ENCODE measurements at regions not wholly inside any gene's neighbourhood (a gene's known extent, or its start where the extent isn't known, plus 50 kb on each side); places are given as distances from the start of the nearest gene placed in this dataset.

GRCh38 chr1:201726700-201727099 lies 102.3 kb upstream of the IPO9 start:
- Histone ChIP-seq H3K36me3 (ENCODE audit: control insufficient read depth, insufficient read depth, low read length) (no peaks in the 10 kb centered on the region), H3K4me3 (ENCODE audit: low read depth, low read length) (no peak overlapping the region), H3K27me3 (ENCODE audit: control insufficient read depth, insufficient read depth, low read length) (no peaks in the 10 kb centered on the region)
- DNase-seq (ENCODE audit: low read depth), result no peak
- no peak for TF ChIP-seq CTCF (IDR thresholded peaks at IDR 0.05; ENCODE audit: insufficient read depth, low read length, poor library complexity, severe bottlenecking)

- Histone ChIP-seq H3K4me3 (ENCODE audit: low read depth, low read length) (no peak overlapping the region), H3K27me3 (ENCODE audit: control insufficient read depth, insufficient read depth, low read length) (no peaks in the 10 kb centered on the region), H3K36me3 (ENCODE audit: control insufficient read depth, insufficient read depth, low read length) (no peaks in the 10 kb centered on the region)
- no peak for DNase-seq (ENCODE audit: low read depth)
- TF ChIP-seq CTCF (IDR thresholded peaks at IDR 0.05; ENCODE audit: insufficient read depth, low read length, poor library complexity, severe bottlenecking), result no peak
Measured at GRCh38 chr1:201728731-201729130, 100.2 kb upstream of the IPO9 start.

GRCh38 chr1:201729973-201730608 lies 98.9 kb upstream of the IPO9 start:
- no peak overlapping the region for H3K4me3 ChIP-seq (ENCODE audit: low read depth, low read length)
- DNase-seq (ENCODE audit: low read depth), result no peak
- no peaks in the 10 kb centered on the region for H3K27me3 ChIP-seq (ENCODE audit: control insufficient read depth, insufficient read depth, low read length)
- H3K36me3 ChIP-seq (ENCODE audit: control insufficient read depth, insufficient read depth, low read length), result no peaks in the 10 kb centered on the region
- TF ChIP-seq CTCF (IDR thresholded peaks at IDR 0.05; ENCODE audit: insufficient read depth, low read length, poor library complexity, severe bottlenecking), result no peak

GRCh38 chr1:201730611-201731010 lies 98.3 kb upstream of the IPO9 start:
- no peak for TF ChIP-seq CTCF (IDR thresholded peaks at IDR 0.05; ENCODE audit: insufficient read depth, low read length, poor library complexity, severe bottlenecking)
- H3K36me3 ChIP-seq (ENCODE audit: control insufficient read depth, insufficient read depth, low read length), result no peaks in the 10 kb centered on the region
- no peaks in the 10 kb centered on the region for H3K27me3 ChIP-seq (ENCODE audit: control insufficient read depth, insufficient read depth, low read length)
- no peak for DNase-seq (ENCODE audit: low read depth)
- no peak overlapping the region for H3K4me3 ChIP-seq (ENCODE audit: low read depth, low read length)

- TF ChIP-seq CTCF (IDR thresholded peaks at IDR 0.05; ENCODE audit: insufficient read depth, low read length, poor library complexity, severe bottlenecking), result no peak
- no peak overlapping the region for H3K4me3 ChIP-seq (ENCODE audit: low read depth, low read length)
- H3K27me3 ChIP-seq (ENCODE audit: control insufficient read depth, insufficient read depth, low read length), result no peaks in the 10 kb centered on the region
- no peaks in the 10 kb centered on the region for H3K36me3 ChIP-seq (ENCODE audit: control insufficient read depth, insufficient read depth, low read length)
- no peak for DNase-seq (ENCODE audit: low read depth)
Measured at GRCh38 chr1:201731142-201731541, 97.8 kb upstream of the IPO9 start.

GRCh38 chr1:201731592-201731991 lies 97.4 kb upstream of the IPO9 start:
- Histone ChIP-seq H3K36me3 (ENCODE audit: control insufficient read depth, insufficient read depth, low read length) (no peaks in the 10 kb centered on the region), H3K27me3 (ENCODE audit: control insufficient read depth, insufficient read depth, low read length) (no peaks in the 10 kb centered on the region), H3K4me3 (ENCODE audit: low read depth, low read length) (no peak overlapping the region)
- no peak for TF ChIP-seq CTCF (IDR thresholded peaks at IDR 0.05; ENCODE audit: insufficient read depth, low read length, poor library complexity, severe bottlenecking)
- DNase-seq (ENCODE audit: low read depth), result no peak

All from kidney epithelial cell (primary cell).